ENCODE measurements at regions not wholly inside any gene's neighbourhood (a gene's known extent, or its start where the extent isn't known, plus 50 kb on each side); places are given as distances from the start of the nearest gene placed in this dataset.

DNA sequence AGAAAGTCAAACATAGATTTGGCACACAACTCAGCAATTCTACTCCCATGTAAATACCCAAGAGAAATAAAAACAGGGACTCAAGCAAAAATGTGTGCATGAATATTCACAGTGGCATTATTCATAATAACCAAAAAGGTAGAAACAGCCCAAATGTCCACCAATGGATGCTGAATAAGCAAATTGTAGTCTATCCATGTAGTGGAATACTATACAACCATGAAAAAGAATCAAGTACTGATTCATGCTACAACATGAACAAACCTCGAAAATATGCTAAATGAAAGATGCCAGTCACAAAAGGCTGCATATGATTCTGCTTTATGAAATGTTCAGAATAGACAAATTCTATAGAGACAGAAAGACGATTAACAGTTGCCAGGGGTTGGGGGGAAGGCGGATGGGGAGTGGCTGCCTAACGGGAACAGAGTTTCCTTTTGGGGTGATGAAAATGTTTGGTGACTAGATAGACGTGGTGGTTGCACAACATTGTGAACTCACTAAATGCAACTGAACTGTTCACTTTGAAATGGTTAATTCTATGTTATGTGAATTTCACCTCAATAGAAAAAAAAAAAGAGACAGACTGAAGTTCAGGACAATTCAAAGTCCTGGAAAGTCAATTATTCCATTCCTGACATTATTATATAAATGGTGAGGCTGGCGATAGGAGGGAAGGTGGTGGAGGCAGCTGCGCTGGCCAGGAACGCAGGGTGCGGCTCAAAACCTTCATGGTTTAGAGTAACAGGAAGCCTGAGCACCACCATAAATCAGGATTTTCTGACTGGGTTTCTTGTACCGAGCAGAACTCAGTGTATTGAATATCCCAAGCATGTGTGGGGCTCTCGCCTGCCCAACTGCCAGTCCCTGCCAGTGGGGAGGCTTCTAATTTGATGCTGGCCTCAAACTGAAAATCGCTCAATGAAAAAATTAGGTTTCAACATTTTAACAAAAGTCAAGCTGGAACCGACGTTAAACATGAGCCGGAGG is 300.9 kb downstream of the C16orf95 start:
- Histone ChIP-seq H3K4me3 (ENCODE audit: low read depth in 1 of 2, low read length in 2 of 2) (no peak overlapping the region), H4K20me1 (ENCODE audit: insufficient read depth, low read length) (no peaks in the 10 kb centered on the region), H3K79me2 (ENCODE audit: insufficient read depth, low read length) (no peaks in the 10 kb centered on the region), H3K36me3 (ENCODE audit: insufficient read depth, low read length) (no peaks in the 10 kb centered on the region), H3K4me2 (ENCODE audit: insufficient read depth, low read length) (no peak overlapping the region), H3K27me3 (ENCODE audit: insufficient read depth, low read length, poor library complexity) (peaks cover 8% of the 10 kb centered on the region), H3K27ac (ENCODE audit: low read length) (no peak overlapping the region), H3K9me3 (ENCODE audit: insufficient read depth, low read length, severe bottlenecking) (no peaks in the 10 kb centered on the region), H3K9ac (ENCODE audit: low read depth, low read length) (no peak overlapping the region), H2AFZ (ENCODE audit: low read depth, low read length) (no peak overlapping the region), H3K4me1 (ENCODE audit: insufficient read depth, low read length) (no peaks in the 10 kb centered on the region)
- TF ChIP-seq CTCF (IDR thresholded peaks at IDR 0.05; ENCODE audit: borderline replicate concordance, extremely low read depth, low read length, poor library complexity, severe bottlenecking) = no peak
- no peak for TF ChIP-seq EZH2 (IDR thresholded peaks at IDR 0.05; ENCODE audit: borderline replicate concordance, low read depth, low read length, severe bottlenecking)
- DNase-seq (no peak), ATAC-seq (ENCODE audit: insufficient read depth, low read depth) (no peak)

GRCh38 chr16:87017371-87018012 is 299.7 kb downstream of the C16orf95 start:
- H3K9ac ChIP-seq (ENCODE audit: low read depth, low read length) = no peak overlapping the region
- H3K27me3 ChIP-seq (ENCODE audit: insufficient read depth, low read length, poor library complexity) = peaks cover 8% of the 10 kb centered on the region
- no peak overlapping the region for H2AFZ ChIP-seq (ENCODE audit: low read depth, low read length)
- DNase-seq (no peak), ATAC-seq (ENCODE audit: insufficient read depth, low read depth) (no peak)
- TF ChIP-seq CTCF (IDR thresholded peaks at IDR 0.05; ENCODE audit: borderline replicate concordance, extremely low read depth, low read length, poor library complexity, severe bottlenecking) = no peak
- H3K27ac ChIP-seq (ENCODE audit: low read length) = no peak overlapping the region
- H3K4me3 ChIP-seq (ENCODE audit: low read depth in 1 of 2, low read length in 2 of 2) = no peak overlapping the region
- H3K79me2 ChIP-seq (ENCODE audit: insufficient read depth, low read length) = no peaks in the 10 kb centered on the region
- H3K36me3 ChIP-seq (ENCODE audit: insufficient read depth, low read length) = no peaks in the 10 kb centered on the region
- no peaks in the 10 kb centered on the region for H3K4me1 ChIP-seq (ENCODE audit: insufficient read depth, low read length)
- no peaks in the 10 kb centered on the region for H4K20me1 ChIP-seq (ENCODE audit: insufficient read depth, low read length)
- H3K4me2 ChIP-seq (ENCODE audit: insufficient read depth, low read length) = no peak overlapping the region
- no peaks in the 10 kb centered on the region for H3K9me3 ChIP-seq (ENCODE audit: insufficient read depth, low read length, severe bottlenecking)

GRCh38 chr16:87025676-87026075 is 291.5 kb downstream of the C16orf95 start:
- Histone ChIP-seq H3K36me3 (ENCODE audit: insufficient read depth, low read length) (no peaks in the 10 kb centered on the region), H3K79me2 (ENCODE audit: insufficient read depth, low read length) (no peaks in the 10 kb centered on the region), H3K27ac (ENCODE audit: low read length) (no peak overlapping the region), H3K4me3 (ENCODE audit: low read depth in 1 of 2, low read length in 2 of 2) (no peak overlapping the region), H3K27me3 (ENCODE audit: insufficient read depth, low read length, poor library complexity) (peaks cover 5% of the 10 kb centered on the region), H3K4me2 (ENCODE audit: insufficient read depth, low read length) (no peak overlapping the region), H3K9me3 (ENCODE audit: insufficient read depth, low read length, severe bottlenecking) (no peaks in the 10 kb centered on the region), H3K4me1 (ENCODE audit: insufficient read depth, low read length) (no peaks in the 10 kb centered on the region), H4K20me1 (ENCODE audit: insufficient read depth, low read length) (no peaks in the 10 kb centered on the region), H2AFZ (ENCODE audit: low read depth, low read length) (no peak overlapping the region), H3K9ac (ENCODE audit: low read depth, low read length) (no peak overlapping the region)
- DNase-seq (no peak), ATAC-seq (ENCODE audit: insufficient read depth, low read depth) (no peak)
- TF ChIP-seq CTCF (IDR thresholded peaks at IDR 0.05; ENCODE audit: borderline replicate concordance, extremely low read depth, low read length, poor library complexity, severe bottlenecking) (no peak), EZH2 (IDR thresholded peaks at IDR 0.05; ENCODE audit: borderline replicate concordance, low read depth, low read length, severe bottlenecking) (no peak)
